BJ (cell line): ENCODE measurements at regions not wholly inside any gene's neighbourhood (a gene's known extent, or its start where the extent isn't known, plus 50 kb on each side); places are given as distances from the start of the nearest gene placed in this dataset.

ENCODE experiments used
- CTCF ChIA-PET: fragments of 350-600 bp; formaldehyde crosslinking; extraction: SDS; loops from one replicate; lab custom pipeline; 2021; ENCODE audit warnings: antibody characterized with exemption, inconsistent platforms; lab: Yijun Ruan, JAX
- POLR2A ChIA-PET: fragments of 300-600 bp; sonication (Branson Sonifier 250); formaldehyde crosslinking; extraction: SDS; loops from one replicate; lab custom pipeline; 2021; ENCODE audit warnings: antibody characterized with exemption; lab: Charles Lee
- DNase-seq: peaks from one replicate; pipeline ENCODE4 v3.0.0-alpha.2; 2011; ENCODE audit warnings: low read depth
- H3K27me3 ChIP-seq: 2 replicates; pipeline ENCODE4 v1.6.0; 2011; ENCODE audit warnings: low read length; ENCODE audit not compliant: control insufficient read depth, insufficient read depth
- H3K36me3 ChIP-seq: 2 replicates; pipeline ENCODE4 v1.5.1; 2011; ENCODE audit warnings: low read length; ENCODE audit not compliant: control insufficient read depth, insufficient read depth
- H3K4me3 ChIP-seq: 2 replicates; pipeline ENCODE4 v1.5.1; 2011; ENCODE audit warnings: low read depth, mild to moderate bottlenecking, control low read depth, low read length
- TF ChIP-seq, protein P1 (sequence below): IDR thresholded peaks from 2 replicates; pipeline ENCODE4 v1.5.1; 2011; ENCODE audit warnings: low read depth, mild to moderate bottlenecking, control low read depth, inconsistent platforms, low read length, moderate library complexity; ENCODE audit not compliant: insufficient read depth

DNA sequence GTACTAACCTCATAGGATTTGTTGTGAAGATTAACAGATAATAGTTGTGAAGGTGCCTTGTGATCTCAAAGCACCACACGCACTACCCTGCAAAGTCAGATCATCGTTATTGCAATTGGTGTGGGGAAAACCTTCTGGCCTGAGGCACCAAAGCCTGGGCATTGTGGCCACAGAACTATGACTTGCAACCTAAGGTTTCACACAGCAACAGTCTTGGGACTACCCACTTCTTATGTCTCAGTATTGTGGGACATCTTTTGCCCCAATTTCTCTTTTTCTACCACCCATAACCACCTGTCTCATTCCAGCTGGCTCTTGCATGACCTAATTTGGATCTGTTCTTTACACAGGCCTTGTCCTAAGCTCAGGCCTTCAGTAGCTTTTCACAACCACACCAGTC, 247.8 kb upstream of the NR4A3 start:
- Histone ChIP-seq H3K4me3 (no peak overlapping the region), H3K27me3 (peaks cover 3% of the 10 kb centered on the region), H3K36me3 (no peaks in the 10 kb centered on the region)
- CTCF ChIA-PET = interaction anchor here (1.0 to 4.4 kb wide), 2 partner anchors 11 to 12 kb away, joined by 5 to 17 read pairs; no protein-coding TSS in a partner anchor
- TF ChIP-seq, protein P1, sequence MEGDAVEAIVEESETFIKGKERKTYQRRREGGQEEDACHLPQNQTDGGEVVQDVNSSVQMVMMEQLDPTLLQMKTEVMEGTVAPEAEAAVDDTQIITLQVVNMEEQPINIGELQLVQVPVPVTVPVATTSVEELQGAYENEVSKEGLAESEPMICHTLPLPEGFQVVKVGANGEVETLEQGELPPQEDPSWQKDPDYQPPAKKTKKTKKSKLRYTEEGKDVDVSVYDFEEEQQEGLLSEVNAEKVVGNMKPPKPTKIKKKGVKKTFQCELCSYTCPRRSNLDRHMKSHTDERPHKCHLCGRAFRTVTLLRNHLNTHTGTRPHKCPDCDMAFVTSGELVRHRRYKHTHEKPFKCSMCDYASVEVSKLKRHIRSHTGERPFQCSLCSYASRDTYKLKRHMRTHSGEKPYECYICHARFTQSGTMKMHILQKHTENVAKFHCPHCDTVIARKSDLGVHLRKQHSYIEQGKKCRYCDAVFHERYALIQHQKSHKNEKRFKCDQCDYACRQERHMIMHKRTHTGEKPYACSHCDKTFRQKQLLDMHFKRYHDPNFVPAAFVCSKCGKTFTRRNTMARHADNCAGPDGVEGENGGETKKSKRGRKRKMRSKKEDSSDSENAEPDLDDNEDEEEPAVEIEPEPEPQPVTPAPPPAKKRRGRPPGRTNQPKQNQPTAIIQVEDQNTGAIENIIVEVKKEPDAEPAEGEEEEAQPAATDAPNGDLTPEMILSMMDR = no peak
- POLR2A ChIA-PET = no interaction called here
- DNase-seq = no peak

DNA sequence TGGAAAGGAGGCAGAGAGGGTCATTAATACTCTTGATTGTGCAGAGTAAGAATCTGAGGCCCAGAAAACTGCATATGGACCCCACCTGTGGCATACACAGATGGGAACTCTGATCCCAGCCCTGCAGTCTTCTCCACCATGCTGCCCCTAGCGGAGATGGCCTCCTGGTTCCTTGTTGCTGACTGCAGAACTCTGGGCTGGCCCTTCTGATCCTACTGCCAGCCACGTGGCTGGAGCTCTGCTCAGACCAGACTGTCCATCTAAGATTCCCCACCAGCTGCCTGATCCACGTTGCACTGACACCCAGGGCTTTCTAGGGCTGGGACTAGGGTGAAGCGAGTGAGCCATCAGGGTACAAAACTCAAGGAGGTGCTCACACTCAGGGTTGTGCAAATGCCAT, 245.7 kb upstream of the NR4A3 start:
- H3K36me3 ChIP-seq = no peaks in the 10 kb centered on the region
- no peaks in the 10 kb centered on the region for H3K27me3 ChIP-seq
- POLR2A ChIA-PET = no interaction called here
- CTCF ChIA-PET = interaction anchor here (1.2 to 1.4 kb wide), 3 partner anchors 10 to 17 kb away, joined by 3 to 4 read pairs (median 3); no protein-coding TSS in a partner anchor
- H3K4me3 ChIP-seq = no peak overlapping the region
- TF ChIP-seq, protein P1 = 0 out of 2 replicates have a peak, but pooled peaks have one; percentile 8
- DNase-seq = no peak

DNA sequence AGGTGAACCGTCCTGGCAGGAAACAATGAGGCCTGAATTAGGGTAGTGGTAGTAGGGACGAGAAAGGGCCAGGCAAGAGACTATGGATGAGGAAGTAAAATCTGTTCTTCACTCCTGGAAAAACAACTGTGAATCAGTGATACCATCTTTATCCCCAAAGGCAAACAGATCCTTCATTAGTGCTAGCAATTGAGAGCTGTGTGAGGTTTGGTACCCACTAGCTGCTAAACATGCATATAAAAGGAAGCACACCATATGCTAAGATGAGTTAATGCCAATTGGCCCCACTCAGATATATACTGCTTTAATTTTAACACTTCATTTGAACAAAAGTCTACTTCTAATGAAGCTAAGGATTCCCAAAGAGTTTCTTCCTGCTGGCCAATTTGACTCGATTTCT, 244.8 kb upstream of the NR4A3 start:
- ChIA-PET CTCF (interaction anchor here (1.2 kb wide), 1 partner anchor 13 kb away, joined by 3 read pairs; no protein-coding TSS in a partner anchor), POLR2A (interaction anchor here (0.5 kb wide), 1 partner anchor 354 kb away, joined by 5 read pairs; no protein-coding TSS in a partner anchor)
- no peak for DNase-seq
- TF ChIP-seq, protein P1 = no peak
- Histone ChIP-seq H3K27me3 (no peaks in the 10 kb centered on the region), H3K4me3 (no peak overlapping the region), H3K36me3 (no peaks in the 10 kb centered on the region)

DNA sequence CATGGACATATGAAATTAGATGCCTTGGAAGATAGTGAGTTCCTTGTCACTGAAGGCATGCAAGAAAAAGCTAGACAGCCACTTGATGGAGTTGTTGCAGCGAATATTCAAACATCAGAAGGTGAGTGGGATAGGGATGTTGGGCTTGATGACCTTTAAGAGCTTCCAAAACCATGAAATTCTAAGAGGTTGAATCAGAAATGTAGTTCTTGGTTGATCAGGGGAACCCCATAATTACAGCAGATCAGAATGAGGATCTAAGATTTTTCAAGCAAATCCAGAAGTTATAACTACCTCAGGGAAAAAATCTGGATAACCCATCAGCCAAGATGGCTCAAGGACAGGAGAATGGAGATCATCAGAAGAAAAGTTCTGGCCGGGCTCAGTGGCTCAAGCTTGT, 244.3 kb upstream of the NR4A3 start:
- CTCF ChIA-PET = interaction anchor here (0.9 to 1.2 kb wide), 4 partner anchors 9 to 14 kb away, joined by 3 to 4 read pairs (median 4); no protein-coding TSS in a partner anchor

DNA sequence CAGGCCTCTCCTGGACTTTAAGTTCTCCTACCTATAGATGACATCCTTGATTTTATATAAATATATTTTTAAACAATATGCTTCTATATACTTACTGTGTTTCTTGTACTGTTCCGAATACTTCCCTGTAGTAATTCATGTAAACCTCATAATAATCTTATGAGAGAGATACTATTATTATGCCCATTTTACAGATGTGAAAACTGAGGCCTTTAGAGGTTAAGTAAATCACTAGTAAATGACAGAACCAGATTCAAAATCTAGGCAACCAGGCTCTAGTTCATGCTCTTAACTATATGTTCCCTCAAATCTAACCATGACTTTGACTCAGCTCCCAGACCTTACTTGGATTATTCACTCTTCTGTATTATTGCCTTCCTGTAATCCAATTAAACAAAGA, 243.0 kb upstream of the NR4A3 start:
- CTCF ChIA-PET = no interaction called here
- Histone ChIP-seq H3K36me3 (no peaks in the 10 kb centered on the region), H3K4me3 (no peak overlapping the region), H3K27me3 (no peaks in the 10 kb centered on the region)
- POLR2A ChIA-PET = no interaction called here
- TF ChIP-seq, protein P1 = no peak
- DNase-seq = no peak

More for the DNA sequence above, 244.3 kb upstream of the NR4A3 start:
- H3K36me3 ChIP-seq = no peaks in the 10 kb centered on the region
- H3K27me3 ChIP-seq = no peaks in the 10 kb centered on the region
- H3K4me3 ChIP-seq = no peak overlapping the region
- TF ChIP-seq, protein P1 = no peak
- no peak for DNase-seq
- POLR2A ChIA-PET = interaction anchor here (0.5 kb wide), 1 partner anchor 354 kb away, joined by 5 read pairs; no protein-coding TSS in a partner anchor
